HG03342 (cell line): ENCODE measurements at regions not wholly inside any gene's neighbourhood (a gene's known extent, or its start where the extent isn't known, plus 50 kb on each side); places are given as distances from the start of the nearest gene placed in this dataset.
"Not testable (repeated sequence)": the region's sequence is repeated elsewhere in the genome, so short reads cannot be mapped to it uniquely, and the experiment has no call there.

ENCODE experiments used
- ATAC-seq: cut with Tn5 transposase; IDR thresholded peaks from one replicate; pipeline ENCODE4 v1.9.1; 2021; ENCODE audit warnings: mild to moderate bottlenecking, moderate library complexity; ENCODE audit not compliant: unreplicated experiment

- ATAC-seq, result no peak
These were observed 226.5 kb upstream of the NREP start for GRCh38 chr5:111983459-111983858.

DNA sequence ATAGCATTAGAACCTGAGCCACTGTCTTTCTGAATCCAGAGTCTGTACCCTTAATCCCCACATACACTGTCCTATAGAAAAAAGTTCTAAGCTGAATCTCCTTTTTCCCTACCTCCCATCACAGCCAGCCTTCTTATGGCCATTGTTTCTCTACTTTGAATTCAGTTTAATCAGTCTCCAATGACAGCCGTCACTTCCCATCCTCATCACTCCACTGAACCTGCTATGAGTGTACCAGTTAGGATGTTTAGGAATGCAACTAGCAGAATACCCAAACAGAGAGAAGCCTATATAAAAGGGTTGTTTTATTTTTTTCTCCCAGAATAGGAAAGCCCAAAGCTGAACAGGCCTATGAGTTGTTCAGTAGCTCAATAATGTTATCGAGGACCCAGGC is 220.4 kb upstream of the NREP start:
- ATAC-seq, result no peak

DNA sequence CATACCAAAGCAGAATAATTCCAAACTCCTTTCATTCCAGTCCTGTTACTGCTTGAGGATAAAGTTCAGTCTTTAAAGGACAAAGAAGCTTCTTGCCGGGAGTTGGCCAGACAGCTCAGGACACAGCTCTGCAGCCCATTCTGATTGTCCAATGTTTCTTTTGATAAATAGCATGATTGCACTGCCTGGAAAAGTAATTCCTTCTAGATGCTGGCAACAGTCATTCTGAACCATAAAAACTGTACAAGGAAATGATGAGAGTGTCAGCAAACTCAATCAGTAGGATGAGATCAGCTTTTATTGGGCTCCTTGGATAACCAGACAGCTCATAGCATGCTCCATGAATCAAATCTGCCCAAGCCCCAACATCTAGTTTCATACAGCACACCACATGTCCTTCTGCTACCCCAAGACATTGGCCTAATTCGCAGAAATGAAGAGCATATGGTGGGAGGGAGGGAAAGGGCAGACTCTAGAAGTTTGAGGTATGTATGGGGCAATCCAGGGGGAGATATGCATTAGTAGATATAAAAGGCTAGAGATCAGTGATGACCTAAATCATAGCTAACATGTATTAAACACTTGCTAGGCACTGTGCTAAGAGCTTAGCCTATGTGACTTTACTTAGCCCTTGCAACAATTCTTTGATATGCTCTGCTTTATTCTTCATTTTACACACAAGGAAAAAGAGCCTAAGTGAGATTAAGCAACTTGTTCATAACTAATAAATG is 219.9 kb upstream of the NREP start:
- no peak for ATAC-seq

- ATAC-seq, result no peak
These were observed 218.1 kb upstream of the NREP start for GRCh38 chr5:111975133-111975532.

GRCh38 chr5:111973961-111974360 is 217.0 kb upstream of the NREP start:
- no peak for ATAC-seq

DNA sequence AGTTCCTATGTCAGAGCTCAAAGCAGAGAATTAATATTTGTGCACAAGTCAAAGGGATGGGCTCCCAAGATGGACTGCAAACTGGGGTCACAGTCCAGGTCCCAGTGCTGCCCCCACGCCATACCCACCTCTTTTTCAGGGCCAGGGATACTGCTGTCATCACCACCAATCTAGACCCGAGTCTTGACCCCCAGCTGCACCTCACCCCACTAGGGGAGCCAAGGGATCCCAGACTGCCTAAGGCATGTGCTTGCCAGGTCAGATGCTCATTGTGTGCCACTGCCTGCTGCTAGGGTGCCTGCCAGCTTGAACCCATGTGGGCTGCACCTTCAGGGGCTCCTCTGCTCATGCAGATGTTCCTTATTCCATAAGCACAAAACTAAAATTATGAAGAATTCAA is 215.6 kb upstream of the NREP start:
- ATAC-seq, result no peak

GRCh38 chr5:111972080-111972479 is 215.1 kb upstream of the NREP start:
- ATAC-seq, result no peak

GRCh38 chr5:111968459-111968858 is 211.5 kb upstream of the NREP start:
- no peak for ATAC-seq

GRCh38 chr5:111967463-111967862 is 210.5 kb upstream of the NREP start:
- ATAC-seq, result no peak

DNA sequence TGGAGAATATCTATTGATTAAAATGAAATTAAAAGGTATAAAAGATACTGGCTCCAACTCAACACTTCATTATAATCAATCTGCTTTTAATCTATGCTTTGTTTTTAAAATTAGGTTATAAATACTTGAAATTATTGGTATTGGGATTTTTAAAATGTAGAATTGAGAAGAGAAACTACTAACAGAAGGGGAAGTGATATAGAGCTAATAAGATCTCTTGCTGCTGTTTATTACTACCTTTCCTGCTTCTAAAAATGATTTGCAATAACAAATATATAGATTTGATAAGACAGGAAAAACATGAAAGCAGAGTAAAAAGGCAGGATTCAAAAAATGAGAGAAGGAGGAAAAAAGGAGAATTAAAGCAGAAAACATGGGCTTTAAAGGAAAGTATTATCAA is 209.3 kb upstream of the NREP start:
- no peak for ATAC-seq

DNA sequence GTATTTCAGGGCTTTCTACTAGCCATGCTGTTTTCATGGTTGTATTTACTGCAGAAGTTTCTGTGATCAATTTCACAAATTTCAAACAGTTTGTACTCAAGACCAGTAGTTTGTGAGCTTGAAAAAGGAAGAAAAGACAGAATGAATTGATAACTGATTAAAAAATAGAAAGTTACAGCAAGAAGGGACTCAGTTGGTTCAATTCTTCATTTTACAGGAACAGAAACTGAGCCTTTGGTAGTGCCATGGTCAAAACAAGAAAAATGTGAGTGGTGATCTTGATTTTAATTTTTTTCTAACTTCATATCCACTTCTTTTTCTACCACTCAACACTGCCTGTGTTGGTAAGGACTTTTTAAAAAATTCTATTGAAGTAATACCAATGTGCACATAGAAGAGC is 206.6 kb upstream of the NREP start:
- ATAC-seq, result no peak

GRCh38 chr5:111962906-111963305 is 205.9 kb upstream of the NREP start:
- ATAC-seq, result no peak

- no peak for ATAC-seq
These were observed 204.9 kb upstream of the NREP start for GRCh38 chr5:111961862-111962261.

DNA sequence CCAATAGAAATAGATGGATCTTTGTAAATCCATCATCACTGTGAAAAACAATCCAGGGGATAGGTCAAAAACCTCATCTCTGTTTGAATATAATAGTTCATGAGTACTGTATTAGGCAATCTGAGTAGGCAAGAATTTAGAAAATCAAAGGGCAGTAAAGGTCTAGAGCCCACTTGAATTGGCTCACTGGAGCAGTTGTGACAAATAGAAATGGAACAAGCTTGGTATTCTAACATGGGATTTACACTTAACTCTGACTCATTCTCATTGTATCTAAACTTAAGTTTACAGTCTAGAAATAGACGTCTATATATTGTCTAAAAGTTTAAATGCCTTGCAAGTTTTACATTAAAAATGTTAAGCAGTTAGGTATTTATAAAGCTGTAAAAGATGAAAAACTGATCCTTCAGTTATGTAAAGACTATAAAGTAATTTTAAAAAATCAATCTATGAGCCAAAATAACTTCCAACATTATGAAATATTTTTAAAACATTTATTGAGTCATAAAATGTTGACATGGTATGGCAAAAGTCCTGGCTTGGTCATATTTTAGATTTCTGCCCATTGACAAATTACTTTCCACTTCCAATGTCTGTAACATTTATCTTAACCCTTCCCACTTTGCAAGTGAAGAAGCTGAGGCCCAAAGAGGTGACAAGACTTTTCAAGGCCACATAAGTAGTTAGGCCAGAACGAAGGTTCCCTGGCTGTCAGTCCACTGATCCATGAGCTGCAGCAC is 203.7 kb upstream of the NREP start:
- ATAC-seq, result no peak

GRCh38 chr5:111958851-111959250 is 201.9 kb upstream of the NREP start:
- ATAC-seq, result no peak

DNA sequence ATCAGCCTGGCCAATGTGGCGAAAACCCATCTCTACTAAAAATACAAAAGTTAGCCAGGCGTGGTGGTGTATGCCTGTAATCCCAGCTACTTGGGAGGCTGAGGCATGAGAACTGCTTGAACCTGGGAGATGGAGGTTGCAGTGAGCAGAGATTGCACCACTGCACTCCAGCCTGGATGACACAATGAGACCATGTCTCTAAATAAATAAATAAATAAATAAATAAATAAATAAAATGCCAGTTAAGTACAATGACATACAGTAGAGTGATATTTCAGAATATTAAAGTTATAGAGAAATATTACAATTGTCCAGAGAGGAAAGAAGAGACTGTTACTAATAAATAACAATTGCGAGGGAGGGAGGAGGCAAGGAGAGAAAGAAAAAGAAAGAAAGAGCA is 199.8 kb upstream of the NREP start:
- ATAC-seq, result not testable (repeated sequence)

GRCh38 chr5:111954516-111955395 is 197.8 kb upstream of the NREP start:
- ATAC-seq, result peak; percentile 71

- no peak for ATAC-seq
These were observed 196.5 kb upstream of the NREP start for GRCh38 chr5:111953351-111954127.

DNA sequence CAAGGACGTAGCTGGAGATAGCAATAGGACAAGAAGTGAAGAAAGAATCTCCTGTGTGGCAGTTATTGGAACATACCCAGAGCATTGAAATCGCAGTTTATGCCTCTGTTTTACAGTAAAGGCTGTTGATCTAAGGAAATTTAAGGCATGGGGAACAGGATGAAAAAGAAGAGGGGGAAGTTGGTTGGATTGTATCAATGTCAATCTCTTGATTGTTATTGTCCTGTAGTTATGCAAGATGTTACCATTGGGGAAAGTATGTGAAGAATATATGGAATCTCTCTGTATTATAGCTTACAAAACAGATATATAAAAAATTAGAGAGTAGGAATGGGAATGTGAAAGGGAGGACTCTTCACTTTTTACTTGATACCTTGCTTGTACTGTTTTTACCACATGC is 195.6 kb upstream of the NREP start:
- ATAC-seq, result no peak

DNA sequence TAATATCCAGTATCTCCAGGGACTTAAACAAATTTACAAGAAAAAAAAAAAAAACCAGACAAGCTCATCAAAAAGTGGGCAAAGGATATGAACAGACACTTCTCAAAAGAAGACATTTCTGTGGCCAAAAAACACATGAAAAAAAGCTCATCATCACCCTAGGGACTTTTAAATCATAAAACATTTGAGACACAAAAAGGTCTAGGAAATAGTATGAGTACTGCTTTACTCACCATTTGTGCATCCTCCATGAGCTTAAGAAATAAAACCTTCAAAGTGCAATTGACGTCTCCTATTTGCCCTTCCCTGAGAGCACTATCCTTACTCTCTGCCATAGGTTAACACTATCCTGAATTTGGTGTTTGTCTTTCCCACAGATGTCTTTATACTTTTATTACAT is 193.7 kb upstream of the NREP start:
- ATAC-seq, result no peak
